ENCODE measurements at regions not wholly inside any gene's neighbourhood (a gene's known extent, or its start where the extent isn't known, plus 50 kb on each side); places are given as distances from the start of the nearest gene placed in this dataset.

DNA sequence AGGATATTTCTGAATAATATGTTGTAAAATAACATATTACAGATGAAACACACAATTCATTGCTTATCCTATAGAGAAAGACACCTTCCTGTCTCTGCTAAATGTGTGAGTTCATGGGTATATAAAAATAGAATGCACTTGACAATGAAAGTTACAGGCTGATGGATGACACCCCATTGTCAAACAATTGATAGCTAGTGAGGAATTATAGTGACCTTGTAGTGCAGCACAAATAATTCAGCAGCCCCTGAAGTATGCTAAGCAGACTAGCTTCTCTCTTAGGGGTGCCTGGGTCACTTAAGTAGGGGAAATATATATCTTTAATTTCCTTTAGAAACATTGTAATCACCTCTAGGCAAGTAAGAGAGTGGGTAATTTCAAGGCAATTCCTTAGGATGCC is 826.2 kb downstream of the CDH8 start:
- Histone ChIP-seq H3K4me1 (no peaks in the 10 kb centered on the region), H3K36me3 (replicated peaks in 1 of 2; ENCODE audit: insufficient read depth in 1 of 2, low read depth in 2 of 2) (no peaks in the 10 kb centered on the region), H3K27ac (no peak overlapping the region), H3K4me3 (no peak overlapping the region), H3K9me3 (no peaks in the 10 kb centered on the region), H3K27me3 (no peaks in the 10 kb centered on the region)
- ATAC-seq (no peak), DNase-seq (no peak)
- TF ChIP-seq POLR2A (IDR thresholded peaks at IDR 0.05) = no peak
- TF ChIP-seq, protein P1, sequence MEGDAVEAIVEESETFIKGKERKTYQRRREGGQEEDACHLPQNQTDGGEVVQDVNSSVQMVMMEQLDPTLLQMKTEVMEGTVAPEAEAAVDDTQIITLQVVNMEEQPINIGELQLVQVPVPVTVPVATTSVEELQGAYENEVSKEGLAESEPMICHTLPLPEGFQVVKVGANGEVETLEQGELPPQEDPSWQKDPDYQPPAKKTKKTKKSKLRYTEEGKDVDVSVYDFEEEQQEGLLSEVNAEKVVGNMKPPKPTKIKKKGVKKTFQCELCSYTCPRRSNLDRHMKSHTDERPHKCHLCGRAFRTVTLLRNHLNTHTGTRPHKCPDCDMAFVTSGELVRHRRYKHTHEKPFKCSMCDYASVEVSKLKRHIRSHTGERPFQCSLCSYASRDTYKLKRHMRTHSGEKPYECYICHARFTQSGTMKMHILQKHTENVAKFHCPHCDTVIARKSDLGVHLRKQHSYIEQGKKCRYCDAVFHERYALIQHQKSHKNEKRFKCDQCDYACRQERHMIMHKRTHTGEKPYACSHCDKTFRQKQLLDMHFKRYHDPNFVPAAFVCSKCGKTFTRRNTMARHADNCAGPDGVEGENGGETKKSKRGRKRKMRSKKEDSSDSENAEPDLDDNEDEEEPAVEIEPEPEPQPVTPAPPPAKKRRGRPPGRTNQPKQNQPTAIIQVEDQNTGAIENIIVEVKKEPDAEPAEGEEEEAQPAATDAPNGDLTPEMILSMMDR (IDR thresholded peaks at IDR 0.05) = no peak
- intact Hi-C loops (cut with DNase I) = no loop called here

DNA sequence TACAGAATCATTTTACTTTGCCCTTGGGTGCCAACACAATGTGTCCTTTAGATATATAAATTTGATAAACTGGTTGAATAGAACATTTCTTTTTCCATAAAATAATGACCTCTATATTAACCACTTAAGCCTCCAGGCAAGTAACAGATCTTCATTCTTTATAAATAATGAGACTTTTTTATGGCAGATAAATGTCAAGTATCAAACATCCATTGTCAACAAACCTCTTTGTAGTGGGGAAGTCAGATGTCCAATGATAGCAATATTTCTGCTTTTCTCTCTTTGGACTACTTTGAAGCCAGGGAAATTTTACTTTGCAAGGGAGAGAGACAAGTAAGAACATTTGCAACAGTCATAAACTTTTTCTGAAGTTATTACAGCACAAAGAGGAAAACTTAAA is 841.2 kb downstream of the CDH8 start:
- Histone ChIP-seq H3K27me3 (no peaks in the 10 kb centered on the region), H3K36me3 (replicated peaks in 1 of 2; ENCODE audit: insufficient read depth in 1 of 2, low read depth in 2 of 2) (no peaks in the 10 kb centered on the region), H3K9me3 (no peaks in the 10 kb centered on the region), H3K4me1 (no peaks in the 10 kb centered on the region), H3K27ac (no peak overlapping the region), H3K4me3 (no peak overlapping the region)
- DNase-seq = no peak
- ATAC-seq = no peak
- no peak for TF ChIP-seq POLR2A (IDR thresholded peaks at IDR 0.05)
- TF ChIP-seq, protein P1 (IDR thresholded peaks at IDR 0.05) = no peak
- intact Hi-C loops (cut with DNase I) = no loop called here

DNA sequence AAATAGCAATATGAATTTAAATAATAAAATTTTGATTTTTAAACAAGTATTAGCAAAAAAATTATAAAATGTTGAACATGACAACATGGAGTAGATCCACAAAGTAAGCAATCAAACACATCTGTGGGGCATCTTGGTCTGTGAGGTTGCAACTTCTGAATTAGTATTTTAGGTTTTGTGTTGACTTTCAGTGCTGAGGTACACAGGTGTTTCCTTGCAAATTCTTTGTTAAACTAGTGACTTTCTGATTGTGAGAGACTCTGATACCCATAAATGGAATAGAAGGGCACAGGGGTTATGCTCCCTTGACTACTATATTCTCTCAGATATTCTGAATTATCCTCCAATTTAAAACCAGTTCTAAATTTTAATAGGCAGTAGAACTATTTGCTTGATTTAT is 841.7 kb downstream of the CDH8 start:
- Histone ChIP-seq H3K27me3 (no peaks in the 10 kb centered on the region), H3K36me3 (replicated peaks in 1 of 2; ENCODE audit: insufficient read depth in 1 of 2, low read depth in 2 of 2) (no peaks in the 10 kb centered on the region), H3K9me3 (no peaks in the 10 kb centered on the region), H3K4me3 (no peak overlapping the region), H3K27ac (no peak overlapping the region), H3K4me1 (no peaks in the 10 kb centered on the region)
- TF ChIP-seq, protein P1 (IDR thresholded peaks at IDR 0.05) = no peak
- TF ChIP-seq POLR2A (IDR thresholded peaks at IDR 0.05) = no peak
- no peak for ATAC-seq
- intact Hi-C loops (cut with DNase I) = no loop called here
- no peak for DNase-seq

DNA sequence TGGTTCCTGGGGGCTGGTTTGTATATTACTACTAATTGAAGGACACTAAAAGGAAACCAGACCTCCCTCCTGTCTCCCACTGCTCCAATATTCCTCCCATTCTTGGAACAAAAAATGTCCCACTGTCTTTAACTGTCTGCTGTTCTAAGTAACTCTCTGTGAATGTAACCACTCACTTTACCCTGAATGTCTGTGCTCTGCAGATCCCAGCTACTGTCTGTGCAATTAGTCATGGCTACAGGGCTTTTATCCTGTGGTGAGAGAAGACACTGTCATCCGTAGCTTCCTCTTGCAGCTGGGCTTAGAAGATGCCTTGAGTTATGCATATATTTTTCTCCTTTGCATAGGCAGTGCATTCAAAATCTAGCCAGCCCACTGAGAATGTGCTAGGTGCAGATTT is 853.8 kb downstream of the CDH8 start:
- Histone ChIP-seq H3K4me3 (no peak overlapping the region), H3K27ac (no peak overlapping the region), H3K4me1 (no peaks in the 10 kb centered on the region), H3K27me3 (no peaks in the 10 kb centered on the region), H3K36me3 (replicated peaks in 1 of 2; ENCODE audit: insufficient read depth in 1 of 2, low read depth in 2 of 2) (no peaks in the 10 kb centered on the region), H3K9me3 (no peaks in the 10 kb centered on the region)
- intact Hi-C loops (cut with DNase I) = no loop called here
- TF ChIP-seq POLR2A (IDR thresholded peaks at IDR 0.05) = no peak
- TF ChIP-seq, protein P1 (IDR thresholded peaks at IDR 0.05) = no peak
- no peak for ATAC-seq
- no peak for DNase-seq
- 18 to 46% methylated on average over 1 of the region's 1 CpG for WGBS, 2 donors

DNA sequence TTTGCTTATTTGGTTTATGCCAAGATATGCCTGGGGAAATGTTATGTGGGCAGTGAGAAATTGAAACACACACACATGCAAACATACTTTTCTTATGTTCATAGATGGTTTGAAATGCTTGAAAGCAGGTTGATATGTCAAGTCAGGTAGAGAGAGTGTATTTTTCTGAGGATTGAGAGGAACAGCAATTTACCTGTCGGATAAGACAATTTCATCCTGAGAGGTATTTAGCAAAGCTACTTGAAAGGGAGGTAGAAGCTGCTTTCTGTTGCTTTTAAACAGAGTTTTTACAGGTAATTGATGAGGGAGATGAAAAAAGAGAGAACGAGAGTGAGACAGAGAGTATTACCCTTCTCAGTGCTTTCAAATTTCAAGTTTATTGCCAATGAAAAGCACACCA is 854.3 kb downstream of the CDH8 start:
- no peak overlapping the region for H3K4me3 ChIP-seq
- no peaks in the 10 kb centered on the region for H3K36me3 ChIP-seq (replicated peaks in 1 of 2; ENCODE audit: insufficient read depth in 1 of 2, low read depth in 2 of 2)
- H3K27me3 ChIP-seq = no peaks in the 10 kb centered on the region
- H3K4me1 ChIP-seq = no peaks in the 10 kb centered on the region
- intact Hi-C loops (cut with DNase I) = no loop called here
- no peak overlapping the region for H3K27ac ChIP-seq
- ATAC-seq (no peak), DNase-seq (no peak)
- no peaks in the 10 kb centered on the region for H3K9me3 ChIP-seq
- TF ChIP-seq POLR2A (IDR thresholded peaks at IDR 0.05) = no peak
- TF ChIP-seq, protein P1 (IDR thresholded peaks at IDR 0.05) = no peak
- WGBS, 2 donors = 35 to 43% methylated on average over 2 of the region's 2 CpGs
